ENCODE measurements at regions not wholly inside any gene's neighbourhood (a gene's known extent, or its start where the extent isn't known, plus 50 kb on each side); places are given as distances from the start of the nearest gene placed in this dataset.

- H3K9ac ChIP-seq (ENCODE audit: low read length) = no peak overlapping the region
- no peaks in the 10 kb centered on the region for H3K4me1 ChIP-seq (ENCODE audit: control insufficient read depth in 2 of 2, insufficient read depth in 2 of 2, low read length in 2 of 2)
- peaks cover 5% of the 10 kb centered on the region for H3K4me1 Mint-ChIP-seq
- H3K4me2 ChIP-seq (replicated peaks; ENCODE audit: low read depth, low read length, poor library complexity, severe bottlenecking) = no peak overlapping the region
- peaks cover 65% of the 10 kb centered on the region for H3K27me3 Mint-ChIP-seq
- H3K27ac ChIP-seq (ENCODE audit: low read length in 2 of 2) = no peak overlapping the region
- peaks cover 0 to 34% (median 26%) of the 10 kb centered on the region in 4 experiments for H3K27me3 ChIP-seq (replicated peaks in 1 of 4; ENCODE audit: control extremely low read depth in 1 of 4, control insufficient read depth in 3 of 4, insufficient read depth in 4 of 4, low read length in 3 of 4)
- TF ChIP-seq CTCF (IDR thresholded peaks at IDR 0.05) = no peak
- TF ChIP-seq EZH2 (IDR thresholded peaks at IDR 0.05; ENCODE audit: borderline replicate concordance, insufficient read depth, low read depth, low read length, poor library complexity, severe bottlenecking) = no peak
- ChIA-PET POLR2A (no interaction called here), CTCF (no interaction called here)
- WGBS (ENCODE audit: insufficient coverage) = 21% methylated on average over 2 of the region's 2 CpGs
- ATAC-seq (ENCODE audit: low read depth) (no peak), DNase-seq (no peak)
- H3K4me3 Mint-ChIP-seq = no peak overlapping the region
- intact Hi-C loops (cut with micrococcal nuclease) = no loop called here
- H3K27ac Mint-ChIP-seq = no peak overlapping the region
- H3K4me3 ChIP-seq (ENCODE audit: control extremely low read depth in 1 of 5, extremely low read depth in 1 of 5, insufficient read depth in 1 of 5, low read depth in 2 of 5, low read length in 4 of 5) = no peak overlapping the region
- no peak overlapping the region for H2AFZ ChIP-seq (ENCODE audit: insufficient read depth, low read depth, low read length, poor library complexity, severe bottlenecking)
- no peaks in the 10 kb centered on the region for H3K36me3 ChIP-seq (replicated peaks in 1 of 2; ENCODE audit: control extremely low read depth in 1 of 2, control insufficient read depth in 1 of 2, extremely low read depth in 1 of 2, insufficient read depth in 2 of 2, low read length in 1 of 2)
- no peaks in the 10 kb centered on the region for H4K20me1 ChIP-seq (ENCODE audit: control insufficient read depth, insufficient read depth, low read length, poor library complexity, severe bottlenecking)
- H3K79me2 ChIP-seq (ENCODE audit: control insufficient read depth, insufficient read depth, low read length) = no peaks in the 10 kb centered on the region
- H3K9me3 ChIP-seq (ENCODE audit: control extremely low read depth in 1 of 3, control insufficient read depth in 2 of 3, insufficient read depth in 1 of 3, low read length in 2 of 3) = no peaks in the 10 kb centered on the region
- no peaks in the 10 kb centered on the region for H3K9me3 Mint-ChIP-seq (ENCODE audit: insufficient read depth)
These were observed 410.6 kb downstream of the DAD1 start for GRCh38 chr14:22178333-22178839.

- Histone ChIP-seq H4K20me1 (ENCODE audit: control insufficient read depth, insufficient read depth, low read length, poor library complexity, severe bottlenecking) (no peaks in the 10 kb centered on the region), H3K4me1 (ENCODE audit: control insufficient read depth in 2 of 2, insufficient read depth in 2 of 2, low read length in 2 of 2) (no peaks in the 10 kb centered on the region), H3K27ac (ENCODE audit: low read length in 2 of 2) (no peak overlapping the region), H2AFZ (ENCODE audit: insufficient read depth, low read depth, low read length, poor library complexity, severe bottlenecking) (no peak overlapping the region), H3K79me2 (ENCODE audit: control insufficient read depth, insufficient read depth, low read length) (no peaks in the 10 kb centered on the region), H3K4me2 (replicated peaks; ENCODE audit: low read depth, low read length, poor library complexity, severe bottlenecking) (no peak overlapping the region), H3K4me3 (ENCODE audit: control extremely low read depth in 1 of 5, extremely low read depth in 1 of 5, insufficient read depth in 1 of 5, low read depth in 2 of 5, low read length in 4 of 5) (no peak overlapping the region), H3K9me3 (ENCODE audit: control extremely low read depth in 1 of 3, control insufficient read depth in 2 of 3, insufficient read depth in 1 of 3, low read length in 2 of 3) (no peaks in the 10 kb centered on the region), H3K36me3 (replicated peaks in 1 of 2; ENCODE audit: control extremely low read depth in 1 of 2, control insufficient read depth in 1 of 2, extremely low read depth in 1 of 2, insufficient read depth in 2 of 2, low read length in 1 of 2) (no peaks in the 10 kb centered on the region), H3K9ac (ENCODE audit: low read length) (no peak overlapping the region), H3K27me3 (replicated peaks in 1 of 4; ENCODE audit: control extremely low read depth in 1 of 4, control insufficient read depth in 3 of 4, insufficient read depth in 4 of 4, low read length in 3 of 4) (peaks cover 0 to 34% (median 24%) of the 10 kb centered on the region in 4 experiments)
- Mint-ChIP-seq H3K4me3 (no peak overlapping the region), H3K9me3 (ENCODE audit: insufficient read depth) (no peaks in the 10 kb centered on the region), H3K4me1 (peaks cover 5% of the 10 kb centered on the region), H3K27me3 (peaks cover 65% of the 10 kb centered on the region), H3K27ac (no peak overlapping the region)
- DNase-seq = no peak
- ATAC-seq (ENCODE audit: low read depth) = no peak
- ChIA-PET CTCF (no interaction called here), POLR2A (no interaction called here)
- no CpG with 5 or more reads among the region's 4 CpGs for WGBS (ENCODE audit: insufficient coverage)
- intact Hi-C loops (cut with micrococcal nuclease) = no loop called here
- TF ChIP-seq EZH2 (IDR thresholded peaks at IDR 0.05; ENCODE audit: borderline replicate concordance, insufficient read depth, low read depth, low read length, poor library complexity, severe bottlenecking) (no peak), CTCF (IDR thresholded peaks at IDR 0.05) (no peak)
These were observed 411.2 kb downstream of the DAD1 start for GRCh38 chr14:22177870-22178269.
